Calu3 (cell line): ENCODE measurements at regions not wholly inside any gene's neighbourhood (a gene's known extent, or its start where the extent isn't known, plus 50 kb on each side); places are given as distances from the start of the nearest gene placed in this dataset.

Source experiments
- BruUV-seq: library from RNA; stranded (reverse); fragments of 400-500 nt; replicated peaks from 2 replicates; lab custom pipeline; 2021; lab: Mats Ljungman, UMichigan
- CTCF ChIA-PET: fragments of 300-600 bp; sonication (Branson Sonifier 250); formaldehyde crosslinking; loops from one replicate; lab custom pipeline; 2022; ENCODE audit warnings: antibody characterized with exemption; lab: Charles Lee
- DNase-seq: peaks from one replicate; pipeline ENCODE4 v3.0.0; 2022
- H3K27ac Mint-ChIP-seq: one replicate; pipeline ENCODE4 v1.8.0; 2022; ENCODE audit warnings: mixed read lengths; ENCODE audit not compliant: unreplicated experiment
- H3K27me3 Mint-ChIP-seq: one replicate; pipeline ENCODE4 v1.8.0; 2022; ENCODE audit warnings: mixed read lengths; ENCODE audit not compliant: unreplicated experiment
- H3K36me3 Mint-ChIP-seq: one replicate; pipeline ENCODE4 v1.8.0; 2022; ENCODE audit warnings: mild to moderate bottlenecking, moderate library complexity, mixed read lengths; ENCODE audit not compliant: insufficient read depth, unreplicated experiment
- H3K4me1 Mint-ChIP-seq: one replicate; pipeline ENCODE4 v1.8.0; 2022; ENCODE audit warnings: mild to moderate bottlenecking, low read depth, mixed read lengths; ENCODE audit not compliant: unreplicated experiment
- H3K4me3 Mint-ChIP-seq: one replicate; pipeline ENCODE4 v1.8.0; 2022; ENCODE audit warnings: mild to moderate bottlenecking, low read depth, moderate library complexity, mixed read lengths; ENCODE audit not compliant: unreplicated experiment
- H3K9me3 Mint-ChIP-seq: one replicate; pipeline ENCODE4 v1.8.0; 2022; ENCODE audit warnings: low read depth, mixed read lengths; ENCODE audit not compliant: unreplicated experiment
- intact Hi-C: fragments of 100-400 bp; cut with micrococcal nuclease; formaldehyde crosslinking; loops from one replicate; pipeline ENCODE4 v1.10.0; 2022; ENCODE audit not compliant: unreplicated experiment
- TF ChIP-seq, protein P1 (sequence below): fragments of 200-600 bp; IDR thresholded peaks from one replicate; pipeline ENCODE4 v1.8.0; 2022; ENCODE audit warnings: antibody characterized with exemption; ENCODE audit not compliant: unreplicated experiment

DNA sequence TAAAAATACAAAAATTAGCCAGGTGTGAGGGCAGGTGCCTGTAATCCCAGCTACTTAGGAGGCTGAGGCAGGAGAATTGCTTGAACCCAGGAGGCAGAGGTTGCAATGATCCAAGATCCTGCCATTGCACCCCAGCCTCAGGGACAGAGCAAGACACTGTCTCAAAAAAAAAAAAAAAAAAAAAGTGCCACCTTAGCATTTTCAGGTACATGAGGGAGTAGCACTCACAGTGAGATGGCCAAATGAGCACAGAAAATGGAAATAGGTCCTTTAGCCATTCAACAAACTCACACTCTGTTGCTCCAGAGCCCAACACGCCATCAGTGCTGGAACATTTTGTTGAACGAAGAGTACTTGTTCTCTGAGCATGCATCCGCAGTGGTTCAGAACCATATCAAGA lies 75.2 kb upstream of the MYL2 start:
- intact Hi-C loops: no loop called here
- Mint-ChIP-seq H3K27ac (no peak overlapping the region), H3K4me3 (no peak overlapping the region), H3K27me3 (peaks cover 80% of the 10 kb centered on the region), H3K9me3 (peaks cover 6% of the 10 kb centered on the region), H3K4me1 (no peaks in the 10 kb centered on the region), H3K36me3 (no peaks in the 10 kb centered on the region)
- no TSS peak for BruUV-seq
- DNase-seq: no peak
- TF ChIP-seq, protein P1, sequence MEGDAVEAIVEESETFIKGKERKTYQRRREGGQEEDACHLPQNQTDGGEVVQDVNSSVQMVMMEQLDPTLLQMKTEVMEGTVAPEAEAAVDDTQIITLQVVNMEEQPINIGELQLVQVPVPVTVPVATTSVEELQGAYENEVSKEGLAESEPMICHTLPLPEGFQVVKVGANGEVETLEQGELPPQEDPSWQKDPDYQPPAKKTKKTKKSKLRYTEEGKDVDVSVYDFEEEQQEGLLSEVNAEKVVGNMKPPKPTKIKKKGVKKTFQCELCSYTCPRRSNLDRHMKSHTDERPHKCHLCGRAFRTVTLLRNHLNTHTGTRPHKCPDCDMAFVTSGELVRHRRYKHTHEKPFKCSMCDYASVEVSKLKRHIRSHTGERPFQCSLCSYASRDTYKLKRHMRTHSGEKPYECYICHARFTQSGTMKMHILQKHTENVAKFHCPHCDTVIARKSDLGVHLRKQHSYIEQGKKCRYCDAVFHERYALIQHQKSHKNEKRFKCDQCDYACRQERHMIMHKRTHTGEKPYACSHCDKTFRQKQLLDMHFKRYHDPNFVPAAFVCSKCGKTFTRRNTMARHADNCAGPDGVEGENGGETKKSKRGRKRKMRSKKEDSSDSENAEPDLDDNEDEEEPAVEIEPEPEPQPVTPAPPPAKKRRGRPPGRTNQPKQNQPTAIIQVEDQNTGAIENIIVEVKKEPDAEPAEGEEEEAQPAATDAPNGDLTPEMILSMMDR: no peak
- CTCF ChIA-PET: interaction anchor here (0.7 kb wide), 2 partner anchors 257 to 1625 kb away, joined by 3 to 7 read pairs; no protein-coding TSS in a partner anchor

DNA sequence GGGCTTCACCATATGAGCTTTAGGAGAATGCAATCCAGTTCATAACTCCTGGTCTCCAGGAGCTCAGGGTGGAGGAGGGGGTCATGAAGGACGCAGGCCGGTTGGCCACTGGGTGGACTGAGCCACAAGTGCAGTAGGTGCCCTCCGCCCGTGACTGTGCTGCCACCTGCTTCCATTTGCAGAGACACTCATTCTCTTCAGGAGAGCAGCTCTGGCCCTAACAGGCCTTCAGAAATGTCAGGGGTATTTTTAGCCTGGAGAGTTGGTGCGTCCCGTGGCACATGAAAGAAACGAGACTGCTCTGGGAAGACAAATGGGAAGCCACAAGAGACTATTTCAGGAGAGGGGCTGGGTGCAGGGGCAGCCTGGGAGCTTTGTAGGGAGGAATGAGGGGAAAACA lies 74.6 kb upstream of the MYL2 start:
- CTCF ChIA-PET: no interaction called here
- Mint-ChIP-seq H3K27me3 (peaks cover 80% of the 10 kb centered on the region), H3K4me1 (no peaks in the 10 kb centered on the region), H3K27ac (no peak overlapping the region), H3K36me3 (no peaks in the 10 kb centered on the region), H3K4me3 (no peak overlapping the region), H3K9me3 (peaks cover 6% of the 10 kb centered on the region)
- intact Hi-C loops: no loop called here
- no peak for DNase-seq
- TF ChIP-seq, protein P1: no peak
- no TSS peak for BruUV-seq

DNA sequence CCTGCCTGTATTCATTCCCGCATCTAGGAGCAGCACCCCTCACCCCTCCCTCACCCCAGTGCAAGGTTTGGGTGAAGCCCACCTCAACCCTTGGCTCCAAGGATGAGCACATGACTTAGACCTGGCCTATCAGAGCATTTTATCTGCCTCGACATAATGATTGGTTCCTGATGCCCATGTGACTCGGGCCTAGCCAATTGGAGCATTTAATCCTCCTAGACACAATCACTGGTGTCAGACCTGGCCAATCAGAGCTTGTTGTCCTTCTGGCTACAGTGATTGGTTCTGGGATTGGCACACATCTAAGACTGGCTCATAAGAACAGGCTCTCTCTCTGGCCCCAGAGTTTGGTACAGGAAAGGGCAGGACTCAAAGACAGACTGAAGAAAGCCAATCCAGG lies 73.1 kb upstream of the MYL2 start:
- TF ChIP-seq, protein P1: no peak
- Mint-ChIP-seq H3K9me3 (peaks cover 4% of the 10 kb centered on the region), H3K27ac (no peak overlapping the region), H3K4me1 (no peaks in the 10 kb centered on the region), H3K4me3 (no peak overlapping the region), H3K27me3 (peaks cover 85% of the 10 kb centered on the region), H3K36me3 (no peaks in the 10 kb centered on the region)
- no TSS peak for BruUV-seq
- DNase-seq: no peak
- intact Hi-C loops: no loop called here
- CTCF ChIA-PET: interaction anchor here (0.6 kb wide), 2 partner anchors 177 to 472 kb away, joined by 3 read pairs; no protein-coding TSS in a partner anchor

DNA sequence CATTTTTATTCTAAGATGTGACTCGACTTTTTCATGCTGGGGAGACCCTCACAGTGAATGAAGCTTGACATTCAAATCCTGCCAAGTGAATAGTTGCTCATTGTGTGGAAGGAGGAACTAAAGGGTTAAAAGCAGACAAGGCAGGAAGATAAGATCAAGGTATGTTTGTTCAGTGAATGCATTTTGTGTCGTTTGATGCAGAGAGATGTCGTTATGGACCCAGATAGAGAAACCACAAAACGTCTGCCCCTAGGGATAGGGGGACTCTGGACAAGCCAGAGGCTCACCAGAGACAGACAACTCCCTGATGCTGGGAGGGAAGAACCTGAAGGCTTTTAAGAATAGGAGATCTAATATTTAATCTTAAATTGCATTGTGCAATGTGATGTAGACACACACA lies 72.5 kb upstream of the MYL2 start:
- CTCF ChIA-PET: interaction anchor here (0.6 kb wide), 1 partner anchor 471 kb away, joined by 3 read pairs; no protein-coding TSS in a partner anchor
- no TSS peak for BruUV-seq

More for the DNA sequence above, 72.5 kb upstream of the MYL2 start:
- DNase-seq: no peak
- H3K36me3 Mint-ChIP-seq: no peaks in the 10 kb centered on the region
- no peak overlapping the region for H3K4me3 Mint-ChIP-seq
- H3K4me1 Mint-ChIP-seq: no peaks in the 10 kb centered on the region
- no peak overlapping the region for H3K27ac Mint-ChIP-seq
- TF ChIP-seq, protein P1: no peak
- peaks cover 91% of the 10 kb centered on the region for H3K27me3 Mint-ChIP-seq
- no peaks in the 10 kb centered on the region for H3K9me3 Mint-ChIP-seq
- intact Hi-C loops: no loop called here
